H1 (cell line): ENCODE measurements at regions not wholly inside any gene's neighbourhood (a gene's known extent, or its start where the extent isn't known, plus 50 kb on each side); places are given as distances from the start of the nearest gene placed in this dataset.

Source experiments
- CTCF ChIA-PET: fragments of 300-600 bp; sonication (Branson Sonifier 250); formaldehyde crosslinking; loops from one replicate; lab custom pipeline; 2021; ENCODE audit not compliant: partially characterized antibody; lab: Charles Lee
- POLR2A ChIA-PET: fragments of 300-600 bp; sonication (Branson Sonifier 250); formaldehyde crosslinking; loops from one replicate; lab custom pipeline; 2021; ENCODE audit warnings: inconsistent platforms; ENCODE audit not compliant: partially characterized antibody; lab: Charles Lee
- DNase-seq, 2 experiments: peaks; one replicate each; pipeline versions ENCODE4 v3.0.0 to v3.0.0-alpha.2; 2010 to 2022; ENCODE audit warnings: low spot score in 2 of 2, low read depth in 1 of 2, mixed read lengths in 1 of 2
- FAIRE-seq: peaks from 2 replicates; lab custom pipeline; 2011; peaks lifted over from hg19 to GRCh38; lab: Jason Lieb, UNC
- H2AFZ ChIP-seq: 2 replicates; pipeline ENCODE4 v1.8.1; 2012; ENCODE audit warnings: low read length, inconsistent platforms
- H2AK5ac ChIP-seq: 2 replicates; pipeline ENCODE4 v1.6.1; 2013; ENCODE audit warnings: low read depth, low read length
- H2BK120ac ChIP-seq: replicated peaks from 2 replicates; pipeline ENCODE3; 2013; ENCODE audit warnings: low read depth, low read length, inconsistent platforms
- H2BK12ac ChIP-seq: 2 replicates; pipeline ENCODE4 v1.6.1; 2013; ENCODE audit warnings: low read depth, low read length
- H2BK15ac ChIP-seq: 2 replicates; pipeline ENCODE4 v1.6.1; 2013; ENCODE audit warnings: low read length
- H2BK20ac ChIP-seq: 2 replicates; pipeline ENCODE4 v1.6.1; 2013; ENCODE audit warnings: low read length
- H2BK5ac ChIP-seq: 2 replicates; pipeline ENCODE4 v1.6.1; 2013; ENCODE audit warnings: low read depth, low read length
- H3K14ac ChIP-seq: 2 replicates; pipeline ENCODE4 v1.6.1; 2013; ENCODE audit warnings: inconsistent platforms; ENCODE audit not compliant: insufficient read length
- H3K18ac ChIP-seq: 2 replicates; pipeline ENCODE4 v1.6.1; 2013; ENCODE audit warnings: low read length; ENCODE audit errors: extremely low read depth
- H3K23ac ChIP-seq: 2 replicates; pipeline ENCODE4 v1.6.1; 2013; ENCODE audit warnings: inconsistent platforms; ENCODE audit not compliant: insufficient read length
- H3K23me2 ChIP-seq: 2 replicates; pipeline ENCODE4 v1.6.1; 2013; ENCODE audit warnings: low read depth, low read length
- H3K27ac ChIP-seq: 2 replicates; pipeline ENCODE4 v1.6.1; 2011; ENCODE audit warnings: low read depth, low read length, inconsistent platforms
- H3K27me3 ChIP-seq, 4 experiments: replicated peaks in 1 of 4; 1 replicate in 1 of 4; 2 replicates in 3 of 4; pipeline versions ENCODE4 v1.6.1 to v1.8.1; 2011 to 2013; ENCODE audit warnings: low read length in 3 of 4, mild to moderate bottlenecking in 3 of 4, inconsistent platforms in 2 of 4, mixed read lengths in 2 of 4, moderate library complexity in 1 of 4; ENCODE audit not compliant: control insufficient read depth in 3 of 4, insufficient read depth in 3 of 4; ENCODE audit errors: extremely low read depth in 1 of 4
- H3K36me3 ChIP-seq, 4 experiments: 2 replicates each; pipeline versions ENCODE4 v1.6.1 to v1.8.1; 2011 to 2013; ENCODE audit warnings: mild to moderate bottlenecking in 4 of 4, low read length in 3 of 4, moderate library complexity in 2 of 4, control low read depth in 1 of 4, inconsistent platforms in 1 of 4; ENCODE audit not compliant: insufficient read depth in 4 of 4, control insufficient read depth in 2 of 4
- H3K4ac ChIP-seq: replicated peaks from 2 replicates; pipeline ENCODE3; 2013; ENCODE audit warnings: low read length, low read depth, mixed read lengths, inconsistent platforms; ENCODE audit not compliant: insufficient read length
- H3K4me1 ChIP-seq, 4 experiments: replicated peaks in 1 of 4; 1 replicate in 1 of 4; 2 replicates in 3 of 4; pipeline versions ENCODE4 v1.6.1 to v1.8.1; 2011 to 2013; ENCODE audit warnings: low read length in 3 of 4, inconsistent platforms in 2 of 4, mixed read lengths in 1 of 4; ENCODE audit not compliant: insufficient read depth in 4 of 4, control insufficient read depth in 3 of 4
- H3K4me2 ChIP-seq, 2 experiments: 2 replicates each; pipeline versions ENCODE4 v1.6.1 to v1.8.1; 2011 to 2013; ENCODE audit warnings: low read depth in 2 of 2, low read length in 2 of 2, control low read depth in 1 of 2, inconsistent platforms in 1 of 2, mild to moderate bottlenecking in 1 of 2; ENCODE audit not compliant: insufficient read depth in 1 of 2
- H3K4me3 ChIP-seq, 4 experiments: fragments of 200-600, 300-600 bp in 1 of 4; sonication (generic), shearing (Covaris generic), sonication (Bioruptor Twin) in 1 of 4; 2 replicates each; pipeline versions ENCODE4 v1.5.1 to v1.8.1; 2011 to 2016; ENCODE audit warnings: low read length in 4 of 4, low read depth in 3 of 4, control low read depth in 2 of 4, inconsistent platforms in 2 of 4, mild to moderate bottlenecking in 2 of 4, mixed read lengths in 1 of 4, moderate library complexity in 1 of 4; ENCODE audit not compliant: insufficient read depth in 2 of 4; ENCODE audit errors: extremely low read depth in 1 of 4
- H3K56ac ChIP-seq: replicated peaks from 2 replicates; pipeline ENCODE3; 2013; ENCODE audit warnings: low read depth, mild to moderate bottlenecking, mixed read lengths, low read length, inconsistent platforms; ENCODE audit not compliant: insufficient read length
- H3K79me1 ChIP-seq: 2 replicates; pipeline ENCODE4 v1.6.1; 2013; ENCODE audit warnings: low read depth, low read length, control low read depth
- H3K79me2 ChIP-seq, 2 experiments: 2 replicates each; pipeline versions ENCODE4 v1.6.1 to v1.8.1; 2012 to 2013; ENCODE audit warnings: low read length in 2 of 2, mild to moderate bottlenecking in 2 of 2, inconsistent platforms in 1 of 2; ENCODE audit not compliant: insufficient read depth in 2 of 2, control insufficient read depth in 1 of 2
- H3K9ac ChIP-seq, 4 experiments: replicated peaks in 1 of 4; 1 replicate in 1 of 4; 2 replicates in 3 of 4; pipeline versions ENCODE4 v1.6.1 to v1.8.1; 2011 to 2013; ENCODE audit warnings: low read depth in 3 of 4, low read length in 3 of 4, control low read depth in 2 of 4, mild to moderate bottlenecking in 2 of 4, moderate library complexity in 2 of 4, inconsistent platforms in 1 of 4; ENCODE audit errors: extremely low read depth in 1 of 4
- H3K9me3 ChIP-seq, 2 experiments: 2 replicates each; pipeline versions ENCODE4 v1.6.1 to v1.8.1; 2012 to 2013; ENCODE audit warnings: mild to moderate bottlenecking in 2 of 2, moderate library complexity in 2 of 2, control low read depth in 1 of 2, inconsistent platforms in 1 of 2, low read depth in 1 of 2, low read length in 1 of 2, mixed read lengths in 1 of 2; ENCODE audit not compliant: insufficient read depth in 2 of 2
- H4K20me1 ChIP-seq, 2 experiments: replicated peaks in 1 of 2; 2 replicates each; pipeline versions ENCODE3 to v1.8.1; 2011 to 2013; ENCODE audit warnings: inconsistent platforms in 2 of 2, low read length in 2 of 2, mild to moderate bottlenecking in 1 of 2; ENCODE audit not compliant: insufficient read depth in 2 of 2, control insufficient read depth in 1 of 2
- H4K5ac ChIP-seq: 2 replicates; pipeline ENCODE4 v1.6.1; 2013; ENCODE audit warnings: low read length, low read depth, mixed read lengths, inconsistent platforms; ENCODE audit not compliant: insufficient read length
- H4K8ac ChIP-seq: 2 replicates; pipeline ENCODE4 v1.8.0; 2013; ENCODE audit warnings: mild to moderate bottlenecking, moderate library complexity, low read length, inconsistent platforms; ENCODE audit not compliant: insufficient read depth; ENCODE audit errors: extremely low read depth
- H4K91ac ChIP-seq: replicated peaks from 2 replicates; pipeline ENCODE3; 2013; ENCODE audit warnings: low read length, mixed read lengths, inconsistent platforms; ENCODE audit not compliant: insufficient read length
- ATF3 ChIP-seq: IDR thresholded peaks from 2 replicates; pipeline ENCODE4 v1.6.1; 2011; ENCODE audit warnings: low read depth, mild to moderate bottlenecking, low read length; ENCODE audit not compliant: insufficient read depth
- BACH1 ChIP-seq: IDR thresholded peaks from 2 replicates; pipeline ENCODE4 v1.6.1; 2012; ENCODE audit warnings: low read length, improper control_type of control experiment
- CBX5 ChIP-seq: fragments of 300-800, 300-1000 bp; sonication (generic); IDR thresholded peaks from 2 replicates; pipeline ENCODE4 v1.7.1; 2016; ENCODE audit warnings: antibody characterized with exemption, low read length, low read depth
- CEBPB ChIP-seq: IDR thresholded peaks from 2 replicates; pipeline ENCODE4 v1.6.1; 2012; ENCODE audit warnings: low read depth, low read length
- CHD2 ChIP-seq: IDR thresholded peaks from 2 replicates; pipeline ENCODE4 v1.6.1; 2012; ENCODE audit warnings: low read length, improper control_type of control experiment
- CTBP2 ChIP-seq: IDR thresholded peaks from 2 replicates; pipeline ENCODE4 v1.7.0; 2011; ENCODE audit warnings: borderline replicate concordance, mild to moderate bottlenecking, moderate library complexity, mixed read lengths, low read length; ENCODE audit not compliant: insufficient read depth, insufficient read length
- POLR2AphosphoS5 ChIP-seq: IDR thresholded peaks from 2 replicates; pipeline ENCODE4 v1.6.1; 2011; ENCODE audit warnings: low read depth, low read length
- RBBP5 ChIP-seq: IDR thresholded peaks from 2 replicates; pipeline ENCODE4 v1.7.1; 2012; ENCODE audit warnings: low read depth, mild to moderate bottlenecking, inconsistent platforms, low read length, moderate library complexity, borderline replicate concordance
- RXRA ChIP-seq: IDR thresholded peaks from 2 replicates; pipeline ENCODE4 v1.6.1; 2011; ENCODE audit warnings: low read depth, mild to moderate bottlenecking, low read length, moderate library complexity; ENCODE audit not compliant: insufficient read depth
- SAP30 ChIP-seq: fragments of 300-600 bp; sonication (generic); IDR thresholded peaks from 2 replicates; pipeline ENCODE4 v1.7.1; 2012; ENCODE audit warnings: low read length, moderate library complexity, mild to moderate bottlenecking, inconsistent platforms; ENCODE audit not compliant: insufficient read depth, insufficient replicate concordance
- SRF ChIP-seq: IDR thresholded peaks from 2 replicates; pipeline ENCODE4 v1.6.1; 2011; ENCODE audit warnings: mild to moderate bottlenecking, low read depth, low read length, moderate library complexity
- TAF7 ChIP-seq: optimal IDR thresholded peaks from 2 replicates; pipeline ENCODE3; 2011; ENCODE audit warnings: low read depth, mild to moderate bottlenecking, inconsistent platforms, low read length, moderate library complexity, borderline replicate concordance
- TEAD4 ChIP-seq: IDR thresholded peaks from 2 replicates; pipeline ENCODE4 v1.6.1; 2012; ENCODE audit warnings: low read depth, low read length, inconsistent platforms, mixed read lengths
- WGBS, 2 experiments: shearing (Covaris generic) in 1 of 2; methylation state at CpG; one replicate each; pipeline versions ENCODE4 v1.1.6 to v1.1.7; 2013 to 2015; ENCODE audit warnings: low lambda C conversion rate in 2 of 2, mixed read lengths in 2 of 2, inconsistent platforms in 1 of 2, low coverage in 1 of 2, missing lambda C conversion rate in 1 of 2; ENCODE audit not compliant: insufficient replicate concordance in 2 of 2, insufficient coverage in 1 of 2, insufficient read length in 1 of 2; ENCODE audit errors: extremely low coverage in 1 of 2, missing lambda C conversion rate in 1 of 2; 5-methylcytosine and 5-hydroxymethylcytosine counted together

- H3K27ac ChIP-seq, result no peak overlapping the region
- H3K56ac ChIP-seq, result no peak overlapping the region
- DNase-seq (no peak), FAIRE-seq (no peak)
- no peak overlapping the region for H4K8ac ChIP-seq
- H3K4me2 ChIP-seq, result no peak overlapping the region
- ChIA-PET CTCF (no interaction called here), POLR2A (no interaction called here)
- H2AFZ ChIP-seq, result no peak overlapping the region
- H4K20me1 ChIP-seq, result no peaks in the 10 kb centered on the region
- no peak overlapping the region for H2AK5ac ChIP-seq
- H2BK15ac ChIP-seq, result no peak overlapping the region
- H3K79me1 ChIP-seq, result no peaks in the 10 kb centered on the region
- no peaks in the 10 kb centered on the region for H3K36me3 ChIP-seq
- H4K5ac ChIP-seq, result no peak overlapping the region
- no peak overlapping the region for H4K91ac ChIP-seq
- no peaks in the 10 kb centered on the region for H3K79me2 ChIP-seq
- no peak overlapping the region for H3K18ac ChIP-seq
- H3K23ac ChIP-seq, result no peak overlapping the region
- H3K4me3 ChIP-seq, result no peak overlapping the region
- no peaks in the 10 kb centered on the region for H3K27me3 ChIP-seq
- H3K23me2 ChIP-seq, result no peaks in the 10 kb centered on the region
- H2BK12ac ChIP-seq, result no peak overlapping the region
- TF ChIP-seq RXRA (no peak), BACH1 (no peak), CHD2 (no peak), CTBP2 (no peak), CEBPB (no peak), TEAD4 (no peak), CBX5 (no peak), POLR2AphosphoS5 (no peak), ATF3 (no peak), SRF (no peak), SAP30 (no peak), RBBP5 (no peak), TAF7 (no peak)
- H2BK20ac ChIP-seq, result no peak overlapping the region
- H3K4me1 ChIP-seq, result peaks cover 0 to 10% (median 1%) of the 10 kb centered on the region in 4 experiments; a peak in 2 of 7 replicates
- no peak overlapping the region for H3K14ac ChIP-seq
- no peak overlapping the region for H2BK5ac ChIP-seq
- no peak overlapping the region for H2BK120ac ChIP-seq
- peaks cover 0 to 2% of the 10 kb centered on the region in 2 experiments; a peak in 1 of 4 replicates for H3K9me3 ChIP-seq
- no peak overlapping the region for H3K4ac ChIP-seq
- 93% methylated on average over 3 of the region's 3 CpGs; no CpG with 5 or more reads in 1 of the 2 experiments for WGBS, 2 experiments
- H3K9ac ChIP-seq, result no peak overlapping the region
Measured at GRCh38 chr16:54466233-54466632, 179.6 kb upstream of the IRX3 start.
